Hepatocyte (in vitro differentiated cells): ENCODE measurements at regions not wholly inside any gene's neighbourhood (a gene's known extent, or its start where the extent isn't known, plus 50 kb on each side); places are given as distances from the start of the nearest gene placed in this dataset.

ENCODE experiments used
- DNase-seq: peaks from one replicate; pipeline ENCODE4 v3.0.0-alpha.2; 2016; ENCODE audit warnings: low spot score
- H2AFZ ChIP-seq: fragments of 200-600 bp; sonication (generic); 2 replicates; pipeline ENCODE4 v1.6.0; 2016; ENCODE audit warnings: antibody characterized with exemption, mild to moderate bottlenecking
- H3K27ac ChIP-seq: fragments of 200-600 bp; sonication (generic); 2 replicates; pipeline ENCODE4 v1.5.1; 2016; ENCODE audit warnings: mild to moderate bottlenecking
- H3K27me3 ChIP-seq: fragments of 200-600 bp; sonication (generic); 2 replicates; pipeline ENCODE4 v1.6.1; 2016
- H3K36me3 ChIP-seq: fragments of 200-600 bp; sonication (generic); replicated peaks from 2 replicates; pipeline ENCODE4 v1.5.1; 2016; ENCODE audit warnings: low read depth; ENCODE audit not compliant: insufficient read depth
- H3K4me1 ChIP-seq: fragments of 200-600 bp; sonication (generic); 2 replicates; pipeline ENCODE4 v1.5.1; 2016; ENCODE audit warnings: mild to moderate bottlenecking, moderate library complexity; ENCODE audit not compliant: insufficient read depth
- H3K4me2 ChIP-seq: fragments of 200-600 bp; sonication (generic); 2 replicates; pipeline ENCODE4 v1.6.0; 2016
- H3K4me3 ChIP-seq: fragments of 200-600 bp; sonication (generic); 2 replicates; pipeline ENCODE4 v1.5.1; 2016; ENCODE audit warnings: mild to moderate bottlenecking
- H3K79me2 ChIP-seq: fragments of 200-600 bp; sonication (generic); 2 replicates; pipeline ENCODE4 v1.6.0; 2017; ENCODE audit warnings: mild to moderate bottlenecking
- H3K9me2 ChIP-seq: fragments of 200-600 bp; sonication (generic); replicated peaks from 2 replicates; pipeline ENCODE4 v1.6.0; 2017; ENCODE audit warnings: mild to moderate bottlenecking; ENCODE audit not compliant: insufficient read depth
- H3K9me3 ChIP-seq: fragments of 200-600 bp; sonication (generic); 2 replicates; pipeline ENCODE4 v1.5.1; 2016; ENCODE audit warnings: low read depth, mild to moderate bottlenecking
- H4K20me1 ChIP-seq: fragments of 200-600 bp; sonication (generic); 2 replicates; pipeline ENCODE4 v1.6.0; 2016; ENCODE audit warnings: mild to moderate bottlenecking; ENCODE audit not compliant: insufficient read depth, poor library complexity, severe bottlenecking
- EZH2 ChIP-seq: fragments of 200-600 bp; sonication (generic); IDR thresholded peaks from 2 replicates; pipeline ENCODE4 v1.6.1; 2016; ENCODE audit warnings: antibody characterized with exemption, mild to moderate bottlenecking, borderline replicate concordance
- EZH2phosphoT487 ChIP-seq: fragments of 200-600 bp; sonication (generic); IDR thresholded peaks from one replicate; pipeline ENCODE4 v1.6.1; 2018; ENCODE audit warnings: antibody characterized with exemption, mild to moderate bottlenecking, low read depth, moderate library complexity; ENCODE audit not compliant: unreplicated experiment, severe bottlenecking
- WGBS: methylation state at CpG from one replicate; pipeline ENCODE4 v1.1.6; 2016; ENCODE audit warnings: low lambda C conversion rate; ENCODE audit errors: missing lambda C conversion rate; 5-methylcytosine and 5-hydroxymethylcytosine counted together
- TF ChIP-seq, protein P1 (sequence below): fragments of 200-600 bp; sonication (generic); IDR thresholded peaks from 2 replicates; pipeline ENCODE4 v1.5.1; 2016; ENCODE audit warnings: antibody characterized with exemption, mild to moderate bottlenecking; ENCODE audit not compliant: poor library complexity

DNA sequence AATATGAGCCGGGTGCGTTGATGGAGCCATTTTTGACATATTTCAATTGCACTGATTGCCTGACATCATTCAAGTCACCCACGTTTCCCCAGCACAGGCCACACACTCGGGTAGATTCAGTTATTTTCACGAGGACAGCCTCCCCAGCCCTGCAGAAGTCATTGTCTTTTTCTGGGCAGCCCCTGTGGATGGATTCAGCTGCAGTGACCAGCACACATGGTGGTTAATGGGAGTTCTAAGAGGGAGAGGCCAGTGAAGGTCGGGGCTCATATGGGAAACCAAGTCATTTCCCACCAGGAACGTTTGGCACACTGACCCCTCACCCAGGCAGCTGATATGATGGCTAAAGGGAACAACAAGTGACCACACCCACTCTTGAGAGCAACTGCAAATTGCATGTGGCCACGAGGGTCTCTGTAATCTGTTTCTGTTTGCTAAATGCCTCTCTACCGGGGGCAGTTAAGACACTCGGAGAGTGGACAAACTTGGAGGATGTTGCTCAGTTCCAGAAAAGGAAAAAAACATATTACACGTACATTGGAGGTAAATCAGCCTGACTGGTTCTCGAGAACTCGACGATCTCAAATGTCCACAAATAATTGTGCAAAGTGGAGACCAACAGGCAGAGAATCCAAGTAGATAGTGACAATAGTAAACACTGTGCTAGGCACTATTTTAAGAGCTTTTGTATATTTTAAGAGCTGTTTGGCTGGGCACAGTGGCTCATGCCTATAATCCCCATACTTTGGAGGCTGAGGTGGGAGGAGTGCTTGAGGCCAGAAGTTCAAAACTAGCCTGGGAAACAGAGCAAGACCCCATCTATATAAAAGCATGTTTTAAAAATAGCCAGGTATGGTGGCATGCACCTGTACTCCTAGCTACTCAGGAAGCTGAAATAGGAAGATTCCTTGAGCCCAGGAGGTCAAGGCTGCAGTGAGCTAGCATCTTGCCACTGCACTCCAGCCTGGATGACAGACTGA lies 167.2 kb upstream of the IRF2BP2 start:
- Histone ChIP-seq H3K4me3 (no peak overlapping the region), H3K9me2 (no peaks in the 10 kb centered on the region), H3K4me1 (peaks cover 5% of the 10 kb centered on the region), H3K27me3 (no peaks in the 10 kb centered on the region), H3K9me3 (no peaks in the 10 kb centered on the region), H3K27ac (no peak overlapping the region), H3K36me3 (no peaks in the 10 kb centered on the region), H3K4me2 (no peak overlapping the region), H4K20me1 (no peaks in the 10 kb centered on the region), H3K79me2 (no peaks in the 10 kb centered on the region), H2AFZ (no peak overlapping the region)
- WGBS = 72% methylated on average over 14 of the region's 14 CpGs
- DNase-seq = peak; percentile 36
- TF ChIP-seq EZH2phosphoT487 (no peak), EZH2 (no peak)
- TF ChIP-seq, protein P1, sequence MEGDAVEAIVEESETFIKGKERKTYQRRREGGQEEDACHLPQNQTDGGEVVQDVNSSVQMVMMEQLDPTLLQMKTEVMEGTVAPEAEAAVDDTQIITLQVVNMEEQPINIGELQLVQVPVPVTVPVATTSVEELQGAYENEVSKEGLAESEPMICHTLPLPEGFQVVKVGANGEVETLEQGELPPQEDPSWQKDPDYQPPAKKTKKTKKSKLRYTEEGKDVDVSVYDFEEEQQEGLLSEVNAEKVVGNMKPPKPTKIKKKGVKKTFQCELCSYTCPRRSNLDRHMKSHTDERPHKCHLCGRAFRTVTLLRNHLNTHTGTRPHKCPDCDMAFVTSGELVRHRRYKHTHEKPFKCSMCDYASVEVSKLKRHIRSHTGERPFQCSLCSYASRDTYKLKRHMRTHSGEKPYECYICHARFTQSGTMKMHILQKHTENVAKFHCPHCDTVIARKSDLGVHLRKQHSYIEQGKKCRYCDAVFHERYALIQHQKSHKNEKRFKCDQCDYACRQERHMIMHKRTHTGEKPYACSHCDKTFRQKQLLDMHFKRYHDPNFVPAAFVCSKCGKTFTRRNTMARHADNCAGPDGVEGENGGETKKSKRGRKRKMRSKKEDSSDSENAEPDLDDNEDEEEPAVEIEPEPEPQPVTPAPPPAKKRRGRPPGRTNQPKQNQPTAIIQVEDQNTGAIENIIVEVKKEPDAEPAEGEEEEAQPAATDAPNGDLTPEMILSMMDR = no peak

DNA sequence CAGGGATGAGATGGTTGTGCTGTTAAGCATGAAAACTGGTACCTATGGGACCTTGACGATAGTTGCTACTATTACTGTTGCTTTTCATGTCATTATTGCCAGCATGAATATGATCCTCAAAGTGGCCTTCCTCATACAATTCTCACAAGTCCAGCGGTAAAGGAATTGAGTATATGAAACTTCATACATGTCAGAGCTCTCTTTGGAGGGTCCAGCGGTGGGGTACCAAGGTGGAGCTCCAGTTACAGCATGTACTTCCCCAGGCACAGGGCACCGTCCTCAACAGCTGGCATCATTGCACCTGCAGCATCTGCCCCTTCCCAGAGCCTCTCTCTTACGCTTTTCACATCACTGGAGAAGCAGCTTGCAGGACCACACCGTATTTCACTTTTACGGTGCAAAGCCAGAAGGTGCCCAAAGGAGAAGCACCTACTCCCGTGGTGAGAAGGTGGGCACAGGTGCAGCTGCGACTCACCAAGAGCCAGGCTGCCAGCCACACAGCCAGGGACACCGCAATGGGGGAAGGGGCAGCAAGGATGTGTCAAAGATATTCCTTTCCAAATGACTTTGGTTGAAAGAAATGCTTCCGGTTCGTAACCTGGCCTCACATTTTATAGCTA lies 166.4 kb upstream of the IRF2BP2 start:
- H3K9me3 ChIP-seq = no peaks in the 10 kb centered on the region
- no peaks in the 10 kb centered on the region for H3K9me2 ChIP-seq
- H3K4me3 ChIP-seq = no peak overlapping the region
- DNase-seq = no peak
- no peaks in the 10 kb centered on the region for H3K27me3 ChIP-seq
- peaks cover 13% of the 10 kb centered on the region for H3K4me1 ChIP-seq
- H3K4me2 ChIP-seq = no peak overlapping the region
- no peak overlapping the region for H3K27ac ChIP-seq
- no peak for TF ChIP-seq EZH2
- TF ChIP-seq, protein P1 = no peak
- TF ChIP-seq EZH2phosphoT487 = no peak
- H3K79me2 ChIP-seq = no peaks in the 10 kb centered on the region
- no peaks in the 10 kb centered on the region for H3K36me3 ChIP-seq
- WGBS = 94% methylated on average over 12 of the region's 12 CpGs
- no peaks in the 10 kb centered on the region for H4K20me1 ChIP-seq
- no peak overlapping the region for H2AFZ ChIP-seq

DNA sequence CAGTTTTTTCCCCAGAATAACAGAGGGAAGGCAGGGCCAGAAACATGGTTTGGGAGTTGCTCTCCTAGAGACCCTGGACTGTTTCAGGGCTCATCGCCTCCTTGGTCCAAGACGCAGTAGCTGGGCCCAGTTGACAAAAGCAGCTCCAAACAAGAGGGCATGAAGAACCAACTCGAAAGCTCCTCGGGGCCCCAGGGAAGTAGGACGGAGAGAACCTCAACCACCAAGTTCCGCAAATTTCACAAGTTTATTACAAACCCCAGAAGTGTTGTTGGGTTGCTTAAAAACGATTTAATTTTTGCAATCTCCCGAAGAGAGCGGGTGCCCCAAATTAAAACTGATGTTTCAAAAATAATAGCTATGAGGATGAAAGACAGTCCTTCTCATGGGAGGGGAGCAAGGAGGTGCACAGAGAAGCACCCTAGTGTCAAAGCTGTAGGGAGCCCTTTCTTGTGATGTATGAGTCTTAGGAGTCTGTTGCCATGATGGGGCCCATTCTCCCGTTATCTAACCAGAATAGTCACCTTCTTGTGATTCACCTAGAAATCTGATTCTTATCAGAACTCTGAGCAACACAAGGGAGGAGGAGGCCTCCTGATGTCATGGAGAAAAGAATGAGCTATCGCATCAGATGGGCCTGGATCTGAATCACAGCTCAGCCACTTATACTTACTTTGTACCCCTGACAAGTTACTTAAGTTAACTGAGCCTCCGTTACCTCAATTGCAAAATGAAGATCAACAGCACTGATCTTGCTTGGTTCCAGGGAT lies 165.7 kb upstream of the IRF2BP2 start:
- peak overlapping the region; percentile 14 for H3K27ac ChIP-seq
- H3K4me3 ChIP-seq = no peak overlapping the region
- H3K9me2 ChIP-seq = no peaks in the 10 kb centered on the region
- H4K20me1 ChIP-seq = no peaks in the 10 kb centered on the region
- no peaks in the 10 kb centered on the region for H3K36me3 ChIP-seq
- no peak overlapping the region for H2AFZ ChIP-seq
- peaks cover 19% of the 10 kb centered on the region for H3K4me1 ChIP-seq
- no peak overlapping the region for H3K4me2 ChIP-seq
- no peak for TF ChIP-seq EZH2
- no peak for TF ChIP-seq EZH2phosphoT487
- TF ChIP-seq, protein P1 = no peak
- no peak for DNase-seq
- H3K79me2 ChIP-seq = no peaks in the 10 kb centered on the region
- H3K27me3 ChIP-seq = no peaks in the 10 kb centered on the region
- WGBS = 99% methylated on average over 12 of the region's 12 CpGs
- H3K9me3 ChIP-seq = no peaks in the 10 kb centered on the region
